ENCODE measurements at regions not wholly inside any gene's neighbourhood (a gene's known extent, or its start where the extent isn't known, plus 50 kb on each side); places are given as distances from the start of the nearest gene placed in this dataset.

DNA sequence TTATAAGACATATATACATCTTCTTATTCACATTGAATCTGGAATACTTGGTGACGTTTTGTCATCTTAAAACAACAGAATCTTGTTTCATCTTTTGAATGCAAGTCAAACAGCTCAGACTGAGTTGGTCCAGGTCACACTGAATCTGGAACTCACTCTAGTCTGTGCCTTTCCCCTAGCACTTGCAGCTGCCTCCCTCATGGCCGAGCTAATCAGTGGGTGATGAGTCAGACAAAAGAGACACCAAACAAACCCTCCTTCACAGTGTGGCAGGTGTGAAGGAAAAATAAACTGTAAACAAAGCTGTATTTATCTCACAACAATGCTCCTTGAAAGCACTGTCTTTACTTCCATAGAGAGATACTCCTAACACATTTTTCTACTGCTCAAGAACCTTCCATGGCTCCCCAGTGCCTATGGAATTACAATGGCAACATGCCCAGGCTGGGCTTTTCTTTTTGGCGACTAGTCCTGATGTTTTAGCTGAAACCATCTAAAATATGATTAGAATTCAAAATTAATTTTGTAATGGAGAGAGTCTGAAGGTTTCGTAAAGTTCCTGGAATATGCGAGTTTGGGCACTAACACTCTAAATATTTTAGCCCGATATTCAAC lies 140.0 kb downstream of the ZNF365 start:
- H3K9me3 ChIP-seq: no peaks in the 10 kb centered on the region
- no peak overlapping the region for H3K4me3 ChIP-seq
- H3K27ac ChIP-seq: no peak overlapping the region
- peaks cover 0 to 6% (median 0%) of the 10 kb centered on the region in 4 donors for H3K4me1 ChIP-seq
- no peak for TF ChIP-seq CTCF (IDR thresholded peaks at IDR 0.05)
- H3K27me3 ChIP-seq: no peaks in the 10 kb centered on the region
- no peak for DNase-seq
- intact Hi-C loops (cut with DNase I; ENCODE audit: low total_unique reads): no loop called here
- no peaks in the 10 kb centered on the region for H3K36me3 ChIP-seq

DNA sequence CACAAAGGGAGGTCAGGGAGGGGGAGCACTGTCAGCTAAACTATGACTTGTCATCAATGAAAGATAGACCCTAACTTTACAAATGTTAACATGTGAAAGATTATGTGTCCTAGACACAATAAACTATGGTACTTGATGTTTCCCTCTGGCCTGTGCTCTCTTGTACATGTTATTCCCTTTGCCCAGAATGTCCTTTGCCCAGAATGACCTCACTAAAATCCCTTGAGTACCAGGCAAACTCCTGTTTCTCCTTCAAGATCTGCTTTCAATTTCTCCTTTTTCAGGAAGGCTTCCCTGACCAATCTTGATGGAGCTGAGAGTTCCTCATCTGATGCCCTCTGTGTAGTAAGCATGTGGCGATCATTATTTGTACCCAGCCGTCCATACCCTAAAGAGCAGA lies 143.1 kb downstream of the ZNF365 start:
- H3K9me3 ChIP-seq: no peaks in the 10 kb centered on the region
- H3K27me3 ChIP-seq: no peaks in the 10 kb centered on the region
- H3K36me3 ChIP-seq: no peaks in the 10 kb centered on the region
- no peak for DNase-seq
- intact Hi-C loops (cut with DNase I; ENCODE audit: low total_unique reads): no loop called here
- no peak overlapping the region for H3K4me3 ChIP-seq
- TF ChIP-seq CTCF (IDR thresholded peaks at IDR 0.05): no peak
- no peak overlapping the region for H3K27ac ChIP-seq
- peaks cover 0 to 6% (median 0%) of the 10 kb centered on the region in 4 donors for H3K4me1 ChIP-seq

DNA sequence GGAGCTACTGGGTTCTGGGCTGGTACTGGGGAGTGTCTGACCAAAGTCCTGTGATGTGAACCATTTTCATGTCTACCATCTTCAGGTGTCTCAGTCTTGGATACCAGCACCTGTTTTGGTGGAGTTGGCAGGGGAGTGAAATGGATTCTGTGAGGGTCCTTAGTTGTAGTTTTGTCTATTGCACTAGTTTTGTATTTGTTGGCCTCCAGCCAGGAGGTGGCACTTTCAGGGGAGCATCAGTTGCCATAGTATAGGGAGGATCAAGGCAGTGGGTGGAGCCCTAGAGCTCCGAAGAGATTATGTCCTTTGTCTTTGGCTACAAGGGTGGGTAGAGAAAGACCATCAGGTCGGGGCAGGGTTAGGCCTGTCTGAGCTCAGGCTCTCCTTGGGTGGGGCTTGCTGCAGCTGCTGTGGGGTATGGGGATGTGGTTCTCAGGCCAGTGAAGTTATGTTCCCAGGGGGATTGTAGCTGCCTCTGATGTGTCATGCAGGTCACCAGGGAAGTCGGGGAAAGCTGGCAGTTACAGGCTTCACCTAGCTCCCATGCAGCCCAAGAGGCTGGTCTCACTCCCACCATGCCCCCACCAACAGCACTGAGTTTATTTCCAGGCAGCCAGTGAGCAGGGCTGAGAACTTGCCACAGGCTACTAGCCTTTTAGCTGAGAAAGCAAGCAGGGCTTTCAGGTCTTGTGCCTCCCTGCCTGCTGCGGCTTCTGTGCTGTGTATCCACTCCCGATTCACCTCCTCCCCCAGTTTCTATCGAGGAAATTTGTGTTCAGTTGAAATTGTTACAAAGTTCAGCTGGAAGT lies 153.1 kb downstream of the ZNF365 start:
- Histone ChIP-seq H3K27me3 (no peaks in the 10 kb centered on the region), H3K27ac (no peak overlapping the region), H3K4me3 (no peak overlapping the region), H3K9me3 (no peaks in the 10 kb centered on the region), H3K36me3 (no peaks in the 10 kb centered on the region), H3K4me1 (peaks cover 0 to 12% (median 4%) of the 10 kb centered on the region in 4 donors)
- no peak for TF ChIP-seq CTCF (IDR thresholded peaks at IDR 0.05)
- intact Hi-C loops (cut with DNase I; ENCODE audit: low total_unique reads): no loop called here
- peak in 1 of 2 donors; percentile 42 for DNase-seq

DNA sequence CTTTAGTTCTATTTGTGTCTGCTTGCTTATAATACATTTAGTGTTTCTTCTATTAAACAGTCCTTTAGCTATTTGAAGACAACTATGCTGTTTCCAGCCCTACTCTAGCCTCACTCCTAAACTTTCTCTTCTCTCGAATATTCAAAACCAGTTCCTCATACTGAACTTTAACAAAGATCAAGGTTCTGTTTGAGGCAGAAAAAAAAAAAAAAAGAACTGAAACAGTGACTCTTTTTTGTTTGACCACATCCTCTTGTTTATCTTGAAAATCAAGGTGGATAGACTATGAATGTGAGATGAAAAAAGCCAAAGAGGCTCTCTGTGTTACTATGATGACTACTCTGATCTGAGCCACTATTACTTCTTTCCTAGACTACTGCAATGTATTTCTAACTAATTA lies 154.3 kb downstream of the ZNF365 start:
- no peak overlapping the region for H3K27ac ChIP-seq
- no peaks in the 10 kb centered on the region for H3K9me3 ChIP-seq
- H3K27me3 ChIP-seq: no peaks in the 10 kb centered on the region
- DNase-seq: no peak
- no peak overlapping the region for H3K4me3 ChIP-seq
- peaks cover 0 to 12% (median 4%) of the 10 kb centered on the region in 4 donors for H3K4me1 ChIP-seq
- TF ChIP-seq CTCF (IDR thresholded peaks at IDR 0.05): no peak
- H3K36me3 ChIP-seq: no peaks in the 10 kb centered on the region
- intact Hi-C loops (cut with DNase I; ENCODE audit: low total_unique reads): no loop called here

DNA sequence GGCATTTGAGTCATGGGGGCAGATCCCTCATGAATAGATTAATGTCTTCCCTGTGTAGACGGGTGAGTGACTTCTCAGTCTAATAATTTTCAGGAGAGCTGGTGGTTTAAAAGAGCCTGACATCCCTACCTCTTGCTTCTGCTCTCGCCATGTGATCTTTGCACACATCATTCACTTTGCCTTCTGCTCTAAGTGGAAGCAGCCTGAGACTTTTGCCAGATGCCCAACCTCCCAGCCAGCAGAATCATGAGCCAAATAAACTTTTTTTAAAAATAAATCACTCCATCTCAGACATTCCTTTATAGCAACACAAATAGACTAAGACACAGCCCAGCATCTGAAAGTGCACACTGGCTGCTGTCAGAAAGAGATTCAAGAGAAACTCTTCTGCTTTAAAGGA lies 155.2 kb downstream of the ZNF365 start:
- Histone ChIP-seq H3K4me3 (no peak overlapping the region), H3K36me3 (no peaks in the 10 kb centered on the region), H3K9me3 (no peaks in the 10 kb centered on the region), H3K27ac (no peak overlapping the region), H3K27me3 (no peaks in the 10 kb centered on the region), H3K4me1 (peaks cover 0 to 12% (median 4%) of the 10 kb centered on the region in 4 donors)
- no peak for TF ChIP-seq CTCF (IDR thresholded peaks at IDR 0.05)
- no peak for DNase-seq
- intact Hi-C loops (cut with DNase I; ENCODE audit: low total_unique reads): no loop called here

Data from tibial artery (tissue), 4 donors.